ENCODE measurements at regions not wholly inside any gene's neighbourhood (a gene's known extent, or its start where the extent isn't known, plus 50 kb on each side); places are given as distances from the start of the nearest gene placed in this dataset.

GRCh38 chr1:9428601-9429341, 110.5 kb upstream of the SLC25A33 start (continued):
- TF ChIP-seq, protein P1, sequence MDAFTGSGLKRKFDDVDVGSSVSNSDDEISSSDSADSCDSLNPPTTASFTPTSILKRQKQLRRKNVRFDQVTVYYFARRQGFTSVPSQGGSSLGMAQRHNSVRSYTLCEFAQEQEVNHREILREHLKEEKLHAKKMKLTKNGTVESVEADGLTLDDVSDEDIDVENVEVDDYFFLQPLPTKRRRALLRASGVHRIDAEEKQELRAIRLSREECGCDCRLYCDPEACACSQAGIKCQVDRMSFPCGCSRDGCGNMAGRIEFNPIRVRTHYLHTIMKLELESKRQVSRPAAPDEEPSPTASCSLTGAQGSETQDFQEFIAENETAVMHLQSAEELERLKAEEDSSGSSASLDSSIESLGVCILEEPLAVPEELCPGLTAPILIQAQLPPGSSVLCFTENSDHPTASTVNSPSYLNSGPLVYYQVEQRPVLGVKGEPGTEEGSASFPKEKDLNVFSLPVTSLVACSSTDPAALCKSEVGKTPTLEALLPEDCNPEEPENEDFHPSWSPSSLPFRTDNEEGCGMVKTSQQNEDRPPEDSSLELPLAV (CRISPR knock-in tag; conservative IDR thresholded peaks at IDR 0.05; ENCODE audit: low read depth): no peak
- TF ChIP-seq PBX3 (CRISPR knock-in tag; IDR thresholded peaks at IDR 0.05; ENCODE audit: borderline replicate concordance) (no peak), ZNF275 (CRISPR knock-in tag; IDR thresholded peaks at IDR 0.05; ENCODE audit: borderline replicate concordance) (no peak), HMGXB4 (CRISPR knock-in tag; IDR thresholded peaks at IDR 0.05; ENCODE audit: borderline replicate concordance in 1 of 2, low read depth in 1 of 2) (peak in 1 of 2 experiments; percentile 55; a peak in 1 of 4 replicates), ZNF121 (CRISPR knock-in tag; IDR thresholded peaks at IDR 0.05) (no peak), ZNF207 (IDR thresholded peaks at IDR 0.05; ENCODE audit: borderline replicate concordance) (no peak)
- TF ChIP-seq, protein P2, sequence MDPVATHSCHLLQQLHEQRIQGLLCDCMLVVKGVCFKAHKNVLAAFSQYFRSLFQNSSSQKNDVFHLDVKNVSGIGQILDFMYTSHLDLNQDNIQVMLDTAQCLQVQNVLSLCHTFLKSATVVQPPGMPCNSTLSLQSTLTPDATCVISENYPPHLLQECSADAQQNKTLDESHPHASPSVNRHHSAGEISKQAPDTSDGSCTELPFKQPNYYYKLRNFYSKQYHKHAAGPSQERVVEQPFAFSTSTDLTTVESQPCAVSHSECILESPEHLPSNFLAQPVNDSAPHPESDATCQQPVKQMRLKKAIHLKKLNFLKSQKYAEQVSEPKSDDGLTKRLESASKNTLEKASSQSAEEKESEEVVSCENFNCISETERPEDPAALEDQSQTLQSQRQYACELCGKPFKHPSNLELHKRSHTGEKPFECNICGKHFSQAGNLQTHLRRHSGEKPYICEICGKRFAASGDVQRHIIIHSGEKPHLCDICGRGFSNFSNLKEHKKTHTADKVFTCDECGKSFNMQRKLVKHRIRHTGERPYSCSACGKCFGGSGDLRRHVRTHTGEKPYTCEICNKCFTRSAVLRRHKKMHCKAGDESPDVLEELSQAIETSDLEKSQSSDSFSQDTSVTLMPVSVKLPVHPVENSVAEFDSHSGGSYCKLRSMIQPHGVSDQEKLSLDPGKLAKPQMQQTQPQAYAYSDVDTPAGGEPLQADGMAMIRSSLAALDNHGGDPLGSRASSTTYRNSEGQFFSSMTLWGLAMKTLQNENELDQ (CRISPR knock-in tag; IDR thresholded peaks at IDR 0.05; ENCODE audit: borderline replicate concordance): no peak
- TF ChIP-seq, protein P3, sequence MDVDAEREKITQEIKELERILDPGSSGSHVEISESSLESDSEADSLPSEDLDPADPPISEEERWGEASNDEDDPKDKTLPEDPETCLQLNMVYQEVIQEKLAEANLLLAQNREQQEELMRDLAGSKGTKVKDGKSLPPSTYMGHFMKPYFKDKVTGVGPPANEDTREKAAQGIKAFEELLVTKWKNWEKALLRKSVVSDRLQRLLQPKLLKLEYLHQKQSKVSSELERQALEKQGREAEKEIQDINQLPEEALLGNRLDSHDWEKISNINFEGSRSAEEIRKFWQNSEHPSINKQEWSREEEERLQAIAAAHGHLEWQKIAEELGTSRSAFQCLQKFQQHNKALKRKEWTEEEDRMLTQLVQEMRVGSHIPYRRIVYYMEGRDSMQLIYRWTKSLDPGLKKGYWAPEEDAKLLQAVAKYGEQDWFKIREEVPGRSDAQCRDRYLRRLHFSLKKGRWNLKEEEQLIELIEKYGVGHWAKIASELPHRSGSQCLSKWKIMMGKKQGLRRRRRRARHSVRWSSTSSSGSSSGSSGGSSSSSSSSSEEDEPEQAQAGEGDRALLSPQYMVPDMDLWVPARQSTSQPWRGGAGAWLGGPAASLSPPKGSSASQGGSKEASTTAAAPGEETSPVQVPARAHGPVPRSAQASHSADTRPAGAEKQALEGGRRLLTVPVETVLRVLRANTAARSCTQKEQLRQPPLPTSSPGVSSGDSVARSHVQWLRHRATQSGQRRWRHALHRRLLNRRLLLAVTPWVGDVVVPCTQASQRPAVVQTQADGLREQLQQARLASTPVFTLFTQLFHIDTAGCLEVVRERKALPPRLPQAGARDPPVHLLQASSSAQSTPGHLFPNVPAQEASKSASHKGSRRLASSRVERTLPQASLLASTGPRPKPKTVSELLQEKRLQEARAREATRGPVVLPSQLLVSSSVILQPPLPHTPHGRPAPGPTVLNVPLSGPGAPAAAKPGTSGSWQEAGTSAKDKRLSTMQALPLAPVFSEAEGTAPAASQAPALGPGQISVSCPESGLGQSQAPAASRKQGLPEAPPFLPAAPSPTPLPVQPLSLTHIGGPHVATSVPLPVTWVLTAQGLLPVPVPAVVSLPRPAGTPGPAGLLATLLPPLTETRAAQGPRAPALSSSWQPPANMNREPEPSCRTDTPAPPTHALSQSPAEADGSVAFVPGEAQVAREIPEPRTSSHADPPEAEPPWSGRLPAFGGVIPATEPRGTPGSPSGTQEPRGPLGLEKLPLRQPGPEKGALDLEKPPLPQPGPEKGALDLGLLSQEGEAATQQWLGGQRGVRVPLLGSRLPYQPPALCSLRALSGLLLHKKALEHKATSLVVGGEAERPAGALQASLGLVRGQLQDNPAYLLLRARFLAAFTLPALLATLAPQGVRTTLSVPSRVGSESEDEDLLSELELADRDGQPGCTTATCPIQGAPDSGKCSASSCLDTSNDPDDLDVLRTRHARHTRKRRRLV (CRISPR knock-in tag; IDR thresholded peaks at IDR 0.05): 0 out of 2 replicates have a peak, but pooled peaks have one; percentile 49
